PC-3 (cell line): ENCODE measurements at regions not wholly inside any gene's neighbourhood (a gene's known extent, or its start where the extent isn't known, plus 50 kb on each side); places are given as distances from the start of the nearest gene placed in this dataset.

Experiments
- CTCF ChIP-seq: fragments of 300-600 bp; sonication (generic); conservative IDR thresholded peaks from 2 replicates; pipeline ENCODE4 v1.5.1; 2017; ENCODE audit warnings: antibody characterized with exemption, low read depth, mild to moderate bottlenecking, low read length
- EZH2 ChIP-seq: fragments of 300-600 bp; sonication (generic); IDR thresholded peaks from one replicate; pipeline ENCODE4 v1.6.1; 2017; ENCODE audit warnings: antibody characterized with exemption, mild to moderate bottlenecking, low read length; ENCODE audit not compliant: unreplicated experiment
- EZH2phosphoT487 ChIP-seq: fragments of 300-600 bp; sonication (generic); IDR thresholded peaks from 2 replicates; pipeline ENCODE4 v1.6.1; 2018; ENCODE audit warnings: mild to moderate bottlenecking, antibody characterized with exemption, low read length, borderline replicate concordance

GRCh38 chr14:89466944-89467343 is 49.9 kb upstream of the FOXN3 start:
- TF ChIP-seq CTCF (no peak), EZH2 (no peak), EZH2phosphoT487 (no peak)
